ENCODE measurements at regions not wholly inside any gene's neighbourhood (a gene's known extent, or its start where the extent isn't known, plus 50 kb on each side); places are given as distances from the start of the nearest gene placed in this dataset.

GRCh38 chr5:81893961-81894360, 77.9 kb upstream of the ATG10 start:
- no TSS peak for BruUV-seq (replicated peaks)
- DNase-seq (ENCODE audit: low spot score) (no peak), FAIRE-seq (no peak), ATAC-seq (no peak)
- Histone ChIP-seq H3K9ac (ENCODE audit: insufficient read depth, low read depth, low read length) (no peak overlapping the region), H3K9me3 (ENCODE audit: low read length) (0 out of 2 replicates have a peak, but pooled peaks cover 7% of the 10 kb centered on the region), H3K4me3 (replicated peaks in 1 of 3; ENCODE audit: insufficient read depth in 1 of 3, low read depth in 2 of 3, low read length in 3 of 3) (no peak overlapping the region), H3K27me3 (ENCODE audit: control insufficient read depth in 1 of 2, insufficient read depth in 2 of 2, low read length in 2 of 2) (no peaks in the 10 kb centered on the region), H3K79me2 (ENCODE audit: insufficient read depth, low read length) (no peaks in the 10 kb centered on the region), H3K36me3 (replicated peaks in 1 of 2; ENCODE audit: control insufficient read depth in 1 of 2, insufficient read depth in 2 of 2, low read length in 2 of 2) (no peaks in the 10 kb centered on the region), H3K4me2 (ENCODE audit: low read depth, low read length) (no peak overlapping the region), H4K20me1 (ENCODE audit: insufficient read depth, low read length) (no peaks in the 10 kb centered on the region), H2AFZ (ENCODE audit: low read length) (no peak overlapping the region), H3K27ac (ENCODE audit: extremely low read length, insufficient read depth, low read length) (no peak overlapping the region), H3K4me1 (ENCODE audit: insufficient read depth, low read length) (no peaks in the 10 kb centered on the region)
- in situ Hi-C loops (cut with HindIII; ENCODE audit: extremely low pct_ligation_motif_present, low pct_unique_long_range_greater_than_20kb): no loop called here
- CTCF ChIA-PET (ENCODE audit: low intra/inter-chr PET ratio, low total read pairs): no interaction called here
- TF ChIP-seq RFX3 (CRISPR knock-in tag; IDR thresholded peaks at IDR 0.05) (no peak), ZNF549 (CRISPR knock-in tag; IDR thresholded peaks at IDR 0.05) (no peak), GATAD1 (CRISPR knock-in tag; IDR thresholded peaks at IDR 0.05) (no peak), ZNF598 (CRISPR knock-in tag; IDR thresholded peaks at IDR 0.05; ENCODE audit: borderline replicate concordance) (no peak), ZNF468 (CRISPR knock-in tag; IDR thresholded peaks at IDR 0.05) (no peak), HMG20A (CRISPR knock-in tag; IDR thresholded peaks at IDR 0.05; ENCODE audit: borderline replicate concordance) (no peak), ZBTB14 (CRISPR knock-in tag; IDR thresholded peaks at IDR 0.05) (no peak), SYNCRIP (IDR thresholded peaks at IDR 0.05; ENCODE audit: insufficient read depth, low read depth, low read length) (no peak), NCOA2 (CRISPR knock-in tag; IDR thresholded peaks at IDR 0.05) (no peak), ZNF724P (CRISPR knock-in tag; IDR thresholded peaks at IDR 0.05; ENCODE audit: borderline replicate concordance) (no peak), ZFP36 (IDR thresholded peaks at IDR 0.05; ENCODE audit: borderline replicate concordance, low read depth, low read length, partially characterized antibody) (no peak), KMT2A (CRISPR knock-in tag; IDR thresholded peaks at IDR 0.05) (no peak), MED13 (CRISPR knock-in tag; IDR thresholded peaks at IDR 0.05) (no peak), E2F2 (CRISPR knock-in tag; IDR thresholded peaks at IDR 0.05; ENCODE audit: borderline replicate concordance) (no peak), MAFG (CRISPR knock-in tag; IDR thresholded peaks at IDR 0.05) (no peak), SIX1 (CRISPR knock-in tag; IDR thresholded peaks at IDR 0.05; ENCODE audit: borderline replicate concordance) (no peak), SALL1 (CRISPR knock-in tag; IDR thresholded peaks at IDR 0.05) (no peak), STAG1 (CRISPR knock-in tag; IDR thresholded peaks at IDR 0.05) (no peak), PTBP1 (IDR thresholded peaks at IDR 0.05; ENCODE audit: low read depth, low read length, poor library complexity, severe bottlenecking) (no peak)
- intact Hi-C loops (cut with micrococcal nuclease; ENCODE audit: unreplicated experiment): no loop called here
- WGBS (ENCODE audit: low lambda C conversion rate): 0% methylated on average over 4 of the region's 4 CpGs
- POLR2A ChIA-PET: no interaction called here

Measured in HepG2 (cell line).